GM10266 (cell line): ENCODE measurements at regions not wholly inside any gene's neighbourhood (a gene's known extent, or its start where the extent isn't known, plus 50 kb on each side); places are given as distances from the start of the nearest gene placed in this dataset.

Experiments used
- DNase-seq: peaks from one replicate; pipeline ENCODE4 v3.0.0; 2012; ENCODE audit errors: extremely low spot score
- CTCF ChIP-seq: IDR thresholded peaks from 2 replicates; pipeline ENCODE4 v1.5.1; 2012; ENCODE audit warnings: mild to moderate bottlenecking, low read depth; ENCODE audit not compliant: control insufficient read depth, insufficient read depth; ENCODE audit errors: missing control alignments

- no peak for TF ChIP-seq CTCF
These were observed 483.7 kb upstream of the SGO1 start for GRCh38 chr3:20669675-20670074.

DNA sequence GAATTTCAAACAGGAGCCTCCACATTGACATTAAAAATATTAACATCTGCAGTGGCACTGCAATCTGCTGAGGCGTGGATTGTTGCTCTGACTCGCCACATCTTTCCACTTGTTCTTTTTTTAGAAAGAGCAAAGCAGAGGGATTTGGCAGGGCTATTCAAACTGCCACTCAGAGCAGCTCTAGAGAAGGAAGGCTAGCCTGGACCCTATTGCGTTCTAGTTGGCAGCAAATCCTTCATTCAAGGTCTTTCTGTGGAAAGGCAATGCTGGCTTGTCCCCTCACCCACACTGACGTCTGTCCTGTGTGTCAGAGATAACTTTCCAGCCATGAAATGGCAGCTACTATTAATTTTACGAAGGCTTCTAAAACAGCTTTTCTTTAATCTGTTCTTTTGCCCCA is 483.2 kb upstream of the SGO1 start:
- no peak for DNase-seq
- no peak for TF ChIP-seq CTCF

More at GRCh38 chr3:20669675-20670074, 483.7 kb upstream of the SGO1 start:
- DNase-seq = no peak

GRCh38 chr3:20668411-20668810 is 482.4 kb upstream of the SGO1 start:
- no peak for DNase-seq
- TF ChIP-seq CTCF = no peak

GRCh38 chr3:20666091-20666490 is 480.1 kb upstream of the SGO1 start:
- no peak for TF ChIP-seq CTCF
- no peak for DNase-seq

- DNase-seq = no peak
- TF ChIP-seq CTCF = no peak
These were observed 472.5 kb upstream of the SGO1 start for GRCh38 chr3:20658491-20658890.

- no peak for DNase-seq
- TF ChIP-seq CTCF = no peak
These were observed 471.6 kb upstream of the SGO1 start for GRCh38 chr3:20657560-20657959.

DNA sequence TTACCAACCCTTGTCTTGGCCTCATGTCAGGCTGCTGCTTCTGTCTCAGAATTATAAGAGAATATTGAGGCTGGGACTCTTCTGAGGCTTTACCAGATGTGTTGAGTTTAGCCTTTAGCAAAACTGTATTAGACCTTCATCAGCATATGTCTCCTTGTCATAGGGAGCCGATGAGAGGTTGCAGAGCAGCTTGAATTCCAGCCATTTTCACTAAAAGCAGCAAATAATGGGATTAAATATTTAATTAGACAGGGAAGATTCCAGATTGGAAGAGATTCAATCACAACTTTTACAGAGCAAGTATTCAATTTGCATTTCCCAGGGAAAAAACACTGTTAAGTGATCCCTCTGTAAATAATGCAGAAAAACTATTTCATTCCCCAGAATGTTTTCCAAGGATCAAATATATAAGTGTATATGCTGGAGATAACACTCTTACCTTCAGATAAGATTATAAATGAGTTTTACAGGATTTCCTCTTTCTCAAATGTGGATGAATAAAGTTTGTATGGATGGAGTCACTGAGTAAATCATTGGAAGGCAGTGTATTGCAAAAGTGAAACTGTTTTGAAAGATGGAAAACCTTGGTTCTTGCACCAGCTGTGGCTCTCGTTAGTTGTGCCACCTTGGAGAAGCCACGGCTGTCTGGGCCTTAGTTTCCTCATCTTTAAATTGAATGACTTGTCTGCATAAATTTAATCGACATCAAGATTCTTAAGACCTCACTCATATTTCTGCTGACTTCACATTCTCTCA is 466.4 kb upstream of the SGO1 start:
- no peak for DNase-seq
- TF ChIP-seq CTCF = no peak
